Left renal cortex interstitium (tissue), 4 donors: ENCODE measurements at regions not wholly inside any gene's neighbourhood (a gene's known extent, or its start where the extent isn't known, plus 50 kb on each side); places are given as distances from the start of the nearest gene placed in this dataset.
A peak's percentile ranks its signal among the peaks of the same experiment; 100 is the strongest.

Experiments used
- DNase-seq, 4 donors: peaks; one replicate each; pipeline ENCODE4 v3.0.0-alpha.2; 2013; ENCODE audit warnings: low read depth in 4 of 4, low spot score in 2 of 4, missing footprints in 1 of 4

DNA sequence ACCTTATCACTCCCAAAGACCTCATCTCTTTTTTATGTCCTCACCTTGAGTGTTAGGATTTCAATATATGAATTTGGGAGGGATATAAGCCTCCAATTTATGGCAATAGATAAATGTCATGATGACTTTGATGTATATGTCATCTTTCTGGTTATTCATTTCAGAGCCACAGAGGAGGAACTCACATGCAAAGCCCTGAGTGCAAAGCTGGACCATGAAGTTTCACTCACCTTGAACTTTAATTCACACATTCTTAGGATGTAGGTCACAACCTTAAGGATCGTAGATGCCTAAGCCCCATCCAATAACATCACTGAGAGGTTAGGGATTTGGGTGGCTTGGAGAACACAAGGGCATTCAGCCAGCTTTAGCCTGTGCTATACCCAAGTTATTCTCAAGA is 81.9 kb upstream of the ZPBP start:
- DNase-seq, result no peak

DNA sequence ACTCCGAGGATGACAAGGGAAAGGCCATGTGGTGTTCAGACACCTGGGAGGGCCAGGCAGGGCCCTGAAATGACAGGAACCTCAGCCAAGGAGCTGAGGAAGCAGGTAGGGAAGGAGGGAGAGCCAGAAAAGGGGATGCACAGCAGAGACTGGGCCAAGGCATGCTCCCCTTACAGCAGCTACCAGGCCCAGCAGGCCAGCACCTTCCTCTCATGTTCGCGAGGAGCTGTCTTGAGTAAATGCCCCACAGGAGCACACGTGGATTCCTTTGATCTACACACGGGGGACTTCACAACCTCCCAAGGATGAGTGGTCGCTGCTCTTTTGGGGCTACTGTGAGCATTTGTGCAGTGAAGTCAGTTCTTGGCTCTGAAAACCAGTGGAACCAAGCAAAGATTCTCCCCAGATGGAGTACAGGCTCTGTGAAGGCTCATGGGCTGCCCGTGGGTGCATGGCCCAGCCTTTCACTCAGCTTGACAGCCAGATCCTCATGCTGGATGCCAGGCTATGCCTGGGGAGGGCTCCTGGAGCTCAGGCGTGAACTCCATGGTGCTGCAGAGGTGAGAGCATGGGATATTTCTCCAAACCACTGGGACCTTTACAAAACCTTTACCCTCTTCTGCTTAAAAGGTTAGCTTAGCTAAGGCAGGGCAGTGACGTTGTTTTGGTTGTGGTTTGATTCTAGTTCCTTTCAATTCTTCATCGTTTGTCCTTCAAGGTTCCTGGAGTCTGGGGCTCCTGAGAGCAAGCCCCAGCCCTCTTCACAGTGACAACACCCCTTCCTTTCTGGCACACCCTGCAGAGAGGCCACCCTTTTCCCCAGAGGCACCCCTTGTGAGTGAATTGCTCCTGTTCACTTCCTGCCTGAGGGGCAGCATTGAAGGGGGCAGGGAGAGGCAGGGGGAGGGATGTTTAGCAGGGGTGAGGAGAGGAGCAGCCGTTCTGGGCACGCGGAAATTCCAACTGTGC is 74.2 kb upstream of the ZPBP start:
- DNase-seq, result no peak

DNA sequence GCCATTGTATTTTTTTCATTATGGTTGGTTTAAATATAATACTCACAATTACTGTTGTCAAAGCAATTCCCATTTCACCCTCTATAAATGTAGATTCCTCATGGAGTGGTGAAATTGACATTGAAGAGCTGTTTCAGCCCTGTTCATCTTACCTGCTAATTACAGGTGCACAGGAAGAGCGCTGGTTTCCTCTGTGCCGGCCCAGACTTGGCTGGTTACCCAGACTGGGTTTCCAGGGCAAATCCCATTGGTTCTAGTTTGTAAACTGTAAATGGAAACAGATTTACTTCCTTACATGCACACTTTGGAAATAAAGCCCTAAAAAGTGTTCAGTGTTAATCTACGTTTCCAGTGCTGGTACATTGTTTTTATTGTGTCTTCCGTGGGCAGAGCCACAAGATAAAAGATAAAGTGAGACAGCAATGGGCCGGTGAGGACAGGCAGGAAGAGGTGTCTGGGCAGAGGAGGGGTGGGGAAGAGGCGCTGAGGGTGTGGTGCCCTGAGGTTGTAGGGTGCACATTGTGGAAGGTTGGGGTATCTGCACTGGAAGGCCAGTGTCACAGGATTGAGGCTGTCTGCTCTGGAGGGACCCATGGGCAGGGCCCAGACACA is 71.6 kb upstream of the ZPBP start:
- DNase-seq, result no peak

DNA sequence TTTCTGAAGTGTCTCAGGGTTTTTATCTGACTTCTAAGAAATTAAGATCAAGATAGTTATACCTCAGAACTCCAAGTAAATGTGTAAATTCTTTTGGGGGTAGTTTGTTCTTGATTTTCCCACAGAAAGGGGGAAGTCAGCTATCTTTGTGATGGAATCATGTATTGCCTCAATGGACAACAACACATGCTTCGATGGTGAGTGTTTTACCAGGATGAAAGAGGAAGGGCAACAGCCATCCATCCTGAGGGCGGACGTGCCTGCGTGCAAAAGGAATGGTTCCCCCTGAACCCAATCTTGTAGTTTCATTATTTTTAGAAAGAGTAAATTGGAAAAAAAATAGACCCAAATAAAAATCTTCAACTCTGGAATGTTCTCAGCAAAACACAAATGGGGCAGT is 67.2 kb upstream of the ZPBP start:
- no peak for DNase-seq

DNA sequence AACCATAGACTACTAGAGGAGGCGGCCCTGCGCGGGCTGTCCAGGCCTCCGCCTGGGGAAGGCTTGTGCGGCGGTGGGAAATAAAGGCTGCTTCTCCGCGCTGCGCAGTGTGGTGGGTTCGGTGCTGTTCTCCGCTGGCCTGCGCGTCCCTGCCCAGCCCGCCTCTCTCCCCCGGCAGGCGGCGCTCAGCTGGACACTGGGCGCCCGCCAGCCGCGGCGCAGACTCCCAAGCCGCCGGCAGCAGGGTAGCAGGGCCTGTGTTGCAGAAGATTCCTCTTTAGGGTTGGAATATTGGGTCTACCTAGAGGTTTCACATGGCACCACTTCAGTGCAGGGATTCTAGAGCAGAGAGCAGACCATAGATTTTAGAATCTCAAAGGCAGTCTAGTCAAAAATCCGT is 66.1 kb upstream of the ZPBP start:
- no peak for DNase-seq

DNA sequence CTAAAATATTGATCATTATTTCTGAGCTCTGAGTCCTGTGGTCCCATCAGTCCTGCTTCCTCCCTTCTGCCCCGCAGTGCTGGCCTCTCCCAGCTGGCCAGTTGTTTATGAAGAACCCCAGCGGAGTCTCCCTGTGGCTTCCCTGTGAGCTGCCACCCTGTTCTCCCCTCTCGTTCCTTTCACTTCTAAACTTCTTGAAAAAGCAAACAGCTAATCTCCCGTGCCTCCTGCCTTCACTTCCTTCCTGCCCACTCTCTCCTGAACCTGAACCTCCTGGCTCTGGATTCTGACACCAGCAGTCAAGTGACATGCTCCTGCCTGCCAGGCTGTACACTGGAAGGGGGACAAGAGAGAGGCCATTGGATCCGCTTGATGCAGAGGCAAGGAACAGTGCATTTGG is 63.7 kb upstream of the ZPBP start:
- no peak for DNase-seq

DNA sequence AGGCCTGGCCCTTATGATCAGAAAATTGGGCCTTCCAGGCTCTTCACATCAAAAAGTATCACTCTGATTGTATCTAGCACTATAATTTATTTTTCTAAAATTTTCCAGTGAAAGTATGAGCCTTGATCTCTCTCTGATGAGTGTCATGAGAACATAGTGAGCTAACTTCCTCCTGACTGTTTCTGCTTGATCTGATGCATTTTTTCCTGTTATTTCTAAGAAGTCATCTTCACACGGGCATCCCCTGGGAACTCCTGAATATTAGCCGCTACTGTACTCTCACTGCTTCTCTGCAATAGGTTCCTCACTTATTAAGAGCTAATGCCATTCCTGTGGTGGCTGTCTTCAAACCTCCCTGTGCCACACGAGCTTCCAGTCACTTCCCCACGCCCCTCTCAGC is 63.1 kb upstream of the ZPBP start:
- no peak for DNase-seq

DNA sequence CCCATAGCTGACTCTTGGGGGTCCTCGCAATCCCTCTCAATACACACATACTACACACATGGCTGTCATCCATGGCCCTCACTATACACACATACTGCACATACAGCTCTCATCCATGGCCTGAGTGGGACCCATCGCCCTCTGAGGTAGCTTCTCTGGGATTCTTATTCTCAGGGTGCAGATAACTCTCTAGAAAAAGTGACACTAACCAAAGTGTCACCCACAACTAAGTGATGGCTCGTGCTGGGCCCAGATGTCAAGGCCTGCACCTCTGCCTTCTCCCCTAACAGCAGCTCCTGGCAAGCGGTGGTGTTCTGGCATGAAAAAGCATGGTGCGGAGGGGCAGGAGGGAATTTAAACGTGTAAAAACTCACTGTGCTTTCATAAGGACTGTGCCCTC is 62.7 kb upstream of the ZPBP start:
- DNase-seq, result no peak

DNA sequence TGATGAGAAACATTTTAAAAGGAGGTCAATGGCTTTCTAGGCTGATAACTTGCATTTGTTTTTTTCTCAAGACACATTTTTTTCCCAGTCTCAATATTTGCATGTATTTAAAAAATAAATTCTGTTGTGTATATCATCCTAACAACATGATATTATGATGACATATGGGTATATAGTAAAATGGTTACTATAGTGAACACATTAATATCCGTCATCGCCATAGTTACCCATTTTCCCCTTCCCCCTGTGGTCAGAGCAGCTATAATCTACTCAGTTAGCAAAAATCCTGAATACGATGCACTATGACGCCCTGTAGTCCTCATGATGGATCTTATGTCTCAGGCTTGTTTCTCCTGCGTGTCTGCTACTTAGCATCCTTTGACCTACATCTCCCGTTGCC is 60.9 kb upstream of the ZPBP start:
- DNase-seq, result no peak

DNA sequence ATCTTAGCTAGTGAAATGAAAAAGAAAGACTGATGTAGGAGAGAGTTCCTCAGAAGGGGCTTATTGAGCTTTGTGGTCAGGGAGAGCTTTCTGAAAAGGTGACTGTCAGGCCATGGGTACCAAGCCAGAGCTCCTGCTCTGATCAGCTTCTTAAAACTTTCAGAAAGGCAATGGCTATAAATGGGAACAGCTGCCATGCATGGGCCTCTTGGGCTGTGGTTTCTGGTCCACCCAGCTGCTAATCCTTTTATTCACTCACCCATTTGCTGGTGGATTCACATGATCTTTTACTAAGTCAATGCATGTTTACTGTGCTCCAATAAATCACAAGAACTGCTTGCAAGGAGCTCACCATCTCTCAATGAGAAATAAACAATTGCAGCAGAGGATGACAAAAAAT is 60.1 kb upstream of the ZPBP start:
- no peak for DNase-seq

DNA sequence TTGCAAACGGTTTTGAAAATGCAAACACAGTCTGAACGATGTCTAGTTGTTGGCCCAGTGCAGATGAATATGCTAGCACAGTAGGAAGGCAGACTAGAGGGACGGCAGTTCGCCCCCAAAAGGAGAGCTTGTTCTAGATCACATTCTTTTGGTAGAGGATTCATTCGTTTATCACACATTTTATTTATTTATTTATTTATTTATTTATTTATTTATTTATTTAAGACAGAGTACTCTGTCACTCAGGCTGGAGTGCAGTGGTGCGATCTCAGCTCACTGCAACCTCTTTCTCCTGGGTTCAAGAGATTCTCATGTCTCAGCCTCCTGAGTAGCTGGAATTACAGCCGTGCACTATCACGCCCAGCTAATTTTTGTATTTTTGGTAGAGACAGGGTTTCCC is 59.4 kb upstream of the ZPBP start:
- DNase-seq, result no peak

DNA sequence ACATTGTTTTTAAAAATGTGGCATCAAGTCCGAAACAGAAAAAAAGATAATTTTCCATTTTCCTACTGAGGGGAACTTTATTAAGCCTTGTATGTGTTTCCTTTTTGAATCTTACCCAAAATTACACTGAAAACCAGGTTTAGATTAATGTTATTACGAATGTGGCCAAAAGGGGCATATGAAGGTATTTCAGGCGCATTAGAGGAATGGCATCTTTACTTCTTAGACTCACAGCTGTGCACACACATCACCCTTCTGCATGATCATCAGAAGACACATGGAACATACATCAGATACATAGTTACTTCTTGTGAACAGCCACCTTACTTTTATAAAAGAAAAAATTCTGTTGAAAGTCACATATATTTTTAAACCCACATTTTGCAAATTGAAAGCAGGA is 58.6 kb upstream of the ZPBP start:
- no peak for DNase-seq

DNA sequence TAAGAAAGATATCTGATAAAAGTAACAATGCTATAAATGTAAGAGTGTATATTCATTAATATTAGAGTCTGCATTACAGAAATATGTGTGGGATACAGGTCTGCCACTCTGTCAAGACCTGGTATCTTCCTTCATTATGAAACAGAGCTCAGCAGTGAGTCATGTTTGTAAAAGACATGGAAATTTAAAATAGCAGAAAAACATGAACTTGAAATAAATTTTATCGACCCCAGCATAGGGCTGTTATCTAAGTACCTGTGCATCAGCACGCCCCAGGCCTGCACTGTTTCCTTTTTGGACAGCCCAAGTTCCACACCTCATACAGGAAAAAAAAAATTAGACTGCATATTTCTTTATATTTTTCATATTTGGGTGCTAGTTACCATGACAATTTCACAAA is 58.0 kb upstream of the ZPBP start:
- DNase-seq, result no peak

DNA sequence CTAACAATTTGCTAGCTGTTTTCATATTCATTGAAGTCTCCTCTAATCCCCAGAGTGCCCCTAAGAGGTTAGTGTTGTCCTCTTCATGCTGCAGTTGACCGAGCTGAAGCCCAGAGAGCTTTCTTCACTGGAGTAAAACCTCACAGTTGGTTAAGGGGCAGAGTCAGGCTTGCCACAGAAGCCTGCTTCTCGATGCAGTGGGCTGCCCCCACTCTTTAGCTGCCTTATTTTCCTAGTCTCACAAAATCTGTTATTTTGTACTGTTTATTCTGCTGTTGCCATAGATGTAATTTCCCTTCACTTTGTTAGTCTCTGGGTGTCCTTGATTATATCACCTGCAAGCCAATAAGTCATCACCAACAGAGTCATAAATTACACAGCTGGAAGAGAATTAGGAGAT is 56.3 kb upstream of the ZPBP start:
- no peak for DNase-seq

DNA sequence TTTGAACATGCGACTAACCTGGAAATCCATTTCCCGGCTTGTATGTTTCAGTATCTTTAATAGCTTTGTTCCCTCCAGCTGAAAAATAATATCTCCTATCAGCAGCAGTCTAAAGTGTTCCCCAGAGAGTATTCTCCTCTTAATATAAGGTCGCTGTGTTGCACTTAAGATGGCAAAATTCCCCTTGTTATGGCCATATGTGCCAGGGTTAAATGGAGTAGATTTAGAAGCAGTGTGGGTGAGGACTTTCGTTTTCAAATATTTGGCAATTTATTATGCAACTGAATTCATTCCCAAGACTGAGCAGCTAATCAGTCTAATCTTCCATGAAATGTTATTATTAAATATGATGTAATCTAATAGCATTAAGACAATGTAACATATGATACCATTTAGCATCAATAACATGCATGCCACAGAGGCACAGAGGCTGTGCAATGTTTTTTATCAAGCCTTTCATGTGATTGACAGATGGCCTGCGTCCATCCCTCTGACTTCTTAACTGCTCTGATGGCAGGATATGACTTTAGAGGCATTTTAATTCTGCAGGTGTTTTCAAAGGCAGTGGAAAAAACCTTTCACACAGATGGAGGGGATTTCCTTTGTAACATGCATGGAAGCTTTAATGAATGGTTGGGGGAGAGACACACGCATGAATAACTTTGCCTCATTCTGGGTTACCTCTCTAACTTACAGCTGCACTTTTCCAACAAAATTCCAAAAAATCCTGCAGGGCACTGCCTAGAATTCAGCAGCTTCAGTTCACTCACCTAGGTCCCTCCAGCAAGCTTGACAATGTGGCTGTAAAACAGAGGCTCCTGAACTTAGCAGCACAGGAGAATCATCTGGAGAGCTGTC is 55.1 kb upstream of the ZPBP start:
- DNase-seq, result peak in 2 of 4 donors; percentile 9 to 14

DNA sequence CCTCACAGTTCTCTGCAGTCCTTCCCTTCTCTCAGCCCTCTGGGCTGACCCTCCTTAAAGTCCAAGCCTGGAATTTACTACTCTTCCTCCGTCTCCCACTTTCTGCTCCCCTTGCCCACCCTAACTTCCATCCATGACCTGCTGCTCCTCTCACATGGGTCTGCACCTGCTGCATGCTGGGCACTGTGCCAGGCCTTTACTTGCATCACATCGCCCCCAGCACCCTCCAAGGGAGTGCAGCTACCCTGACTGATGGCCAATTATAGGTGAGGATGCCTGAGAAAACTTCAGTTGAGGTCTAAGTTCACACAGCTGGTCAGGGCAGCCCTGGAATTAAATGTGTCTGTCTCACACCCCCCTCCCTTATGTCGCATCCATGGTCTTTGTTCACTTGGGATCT is 53.6 kb upstream of the ZPBP start:
- DNase-seq, result no peak

DNA sequence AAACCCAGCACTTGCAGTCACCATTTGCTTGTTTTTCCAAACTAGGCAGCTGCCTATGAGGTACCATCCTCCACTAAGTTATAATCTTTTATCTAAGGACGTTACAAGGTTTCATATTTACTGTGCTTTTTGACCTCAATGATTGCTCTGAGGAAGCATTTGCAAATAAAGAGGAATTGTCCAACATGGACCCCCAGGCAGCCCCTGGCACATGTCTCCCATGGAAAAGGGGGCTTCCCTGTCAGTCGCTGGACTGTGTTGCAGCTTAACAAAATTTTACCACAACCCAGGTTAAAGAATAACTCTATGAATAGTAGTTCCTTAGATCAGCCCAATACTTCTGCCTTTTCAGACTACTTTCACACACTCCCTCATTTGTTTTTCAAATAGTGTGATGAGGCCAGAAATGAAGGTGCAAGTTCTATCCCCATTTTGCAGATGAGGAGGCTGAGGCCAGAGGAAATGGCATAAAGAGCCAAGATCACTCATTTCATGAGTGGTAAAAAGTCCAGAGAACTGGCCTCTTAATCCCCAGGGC is 52.8 kb upstream of the ZPBP start:
- no peak for DNase-seq

DNA sequence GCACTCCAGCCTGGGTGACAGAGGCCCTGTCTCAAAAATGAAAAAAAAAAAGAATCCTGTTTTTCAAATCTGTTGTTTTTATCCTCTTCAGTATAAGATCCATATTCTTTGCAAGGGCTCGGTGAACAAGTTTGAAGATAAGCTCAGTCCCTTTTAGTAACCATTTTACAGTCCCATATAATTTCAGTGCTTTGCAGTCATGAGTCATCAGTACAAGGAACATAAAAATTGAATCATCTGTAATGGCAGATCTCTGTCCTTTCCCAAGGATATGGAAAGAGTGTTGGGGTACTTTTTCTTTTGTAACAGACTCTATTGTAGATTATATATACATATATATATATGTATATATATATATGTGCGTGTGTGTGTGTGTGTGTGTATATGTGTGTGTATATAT is 52.2 kb upstream of the ZPBP start:
- no peak for DNase-seq
